ENCODE measurements at regions not wholly inside any gene's neighbourhood (a gene's known extent, or its start where the extent isn't known, plus 50 kb on each side); places are given as distances from the start of the nearest gene placed in this dataset.

GRCh38 chr3:87920549-87920948 is 138.3 kb downstream of the CGGBP1 start (continued):
- TF ChIP-seq THAP9 (CRISPR knock-in tag; IDR thresholded peaks at IDR 0.05; ENCODE audit: borderline replicate concordance): no peak
- TF ChIP-seq BHLHE40 (IDR thresholded peaks at IDR 0.05; ENCODE audit: low read length): no peak
- TF ChIP-seq SRSF1 (optimal IDR thresholded peaks at IDR 0.05; ENCODE audit: low read depth, low read length): no peak
- TF ChIP-seq TSC22D2 (CRISPR knock-in tag; IDR thresholded peaks at IDR 0.05; ENCODE audit: borderline replicate concordance): no peak
- TF ChIP-seq DR1 (CRISPR knock-in tag; IDR thresholded peaks at IDR 0.05): no peak
- TF ChIP-seq ZNF331 (CRISPR knock-in tag; IDR thresholded peaks at IDR 0.05): no peak
- no peak for TF ChIP-seq ZBTB2 (CRISPR knock-in tag; IDR thresholded peaks at IDR 0.05; ENCODE audit: low read depth)
- no peak for TF ChIP-seq FOSL1 (CRISPR knock-in tag; IDR thresholded peaks at IDR 0.05; ENCODE audit: borderline replicate concordance)
- no peak for TF ChIP-seq ZNF44 (CRISPR knock-in tag; IDR thresholded peaks at IDR 0.05)
- no peak for TF ChIP-seq NFKBIZ (CRISPR knock-in tag; IDR thresholded peaks at IDR 0.05)
- TF ChIP-seq CENPT (CRISPR knock-in tag; IDR thresholded peaks at IDR 0.05; ENCODE audit: low read depth): no peak
- no peak for TF ChIP-seq ATF6 (CRISPR knock-in tag; conservative IDR thresholded peaks at IDR 0.05)
- no peak for TF ChIP-seq MXI1 (IDR thresholded peaks at IDR 0.05; ENCODE audit: borderline replicate concordance, low read depth, low read length)
- no peak for TF ChIP-seq ZNF7 (CRISPR knock-in tag; IDR thresholded peaks at IDR 0.05)

Measured in HepG2 (cell line).